ENCODE measurements at regions not wholly inside any gene's neighbourhood (a gene's known extent, or its start where the extent isn't known, plus 50 kb on each side); places are given as distances from the start of the nearest gene placed in this dataset.

GRCh38 chrX:95903490-95903889 lies 781.2 kb upstream of the DIAPH2 start:
- TF ChIP-seq LEF1 (IDR thresholded peaks at IDR 0.05; ENCODE audit: borderline replicate concordance) (no peak), ELF4 (IDR thresholded peaks at IDR 0.05) (no peak), SP1 (IDR thresholded peaks at IDR 0.05) (no peak), ZNF384 (IDR thresholded peaks at IDR 0.05) (no peak), ARNT (IDR thresholded peaks at IDR 0.05) (no peak)
